K562 (cell line): ENCODE measurements at regions not wholly inside any gene's neighbourhood (a gene's known extent, or its start where the extent isn't known, plus 50 kb on each side); places are given as distances from the start of the nearest gene placed in this dataset.

Experiments
- E2F5 ChIP-seq: sonication (generic); formaldehyde crosslinking; IDR thresholded peaks from 2 replicates; pipeline ENCODE4 v1.8.0; 2022; ENCODE audit warnings: mild to moderate bottlenecking, missing genetic modification reagents
- HDGF ChIP-seq: fragments of 450-650 bp; IDR thresholded peaks from 2 replicates; pipeline ENCODE4 v1.6.1; 2016
- NFE2L1 ChIP-seq: fragments of 450-650 bp; IDR thresholded peaks from 2 replicates; pipeline ENCODE4 v1.6.1; 2016; ENCODE audit warnings: missing genetic modification characterization, low read depth, mild to moderate bottlenecking, missing compliant biosample characterization, moderate library complexity, borderline replicate concordance
- SIX5 ChIP-seq, 2 experiments: IDR thresholded peaks; 2 replicates each; pipeline ENCODE4 v1.6.1; 2011; ENCODE audit warnings: low read length in 2 of 2, borderline replicate concordance in 1 of 2, low read depth in 1 of 2, mild to moderate bottlenecking in 1 of 2, moderate library complexity in 1 of 2; ENCODE audit not compliant: insufficient read depth in 1 of 2
- TCFL5 ChIP-seq: fragments of 250-450 bp; sonication (Bioruptor Pico); conservative IDR thresholded peaks from 2 replicates; pipeline ENCODE4 v1.6.1; 2021; ENCODE audit warnings: mild to moderate bottlenecking, moderate library complexity, matching md5 sums
- TF ChIP-seq, protein P1 (sequence below): conservative IDR thresholded peaks from 2 replicates; pipeline ENCODE4 v1.6.1; 2011; ENCODE audit warnings: low read depth, mild to moderate bottlenecking, low read length; ENCODE audit not compliant: control insufficient read depth

- TF ChIP-seq E2F5 (CRISPR knock-in tag): no peak
- TF ChIP-seq NFE2L1: no peak
- TF ChIP-seq SIX5 (IDR thresholded peaks at IDR 0.05; ENCODE audit: borderline replicate concordance in 1 of 2, insufficient read depth in 1 of 2, low read depth in 1 of 2, low read length in 2 of 2): no peak
- TF ChIP-seq TCFL5 (CRISPR knock-in tag): no peak
- TF ChIP-seq, protein P1, sequence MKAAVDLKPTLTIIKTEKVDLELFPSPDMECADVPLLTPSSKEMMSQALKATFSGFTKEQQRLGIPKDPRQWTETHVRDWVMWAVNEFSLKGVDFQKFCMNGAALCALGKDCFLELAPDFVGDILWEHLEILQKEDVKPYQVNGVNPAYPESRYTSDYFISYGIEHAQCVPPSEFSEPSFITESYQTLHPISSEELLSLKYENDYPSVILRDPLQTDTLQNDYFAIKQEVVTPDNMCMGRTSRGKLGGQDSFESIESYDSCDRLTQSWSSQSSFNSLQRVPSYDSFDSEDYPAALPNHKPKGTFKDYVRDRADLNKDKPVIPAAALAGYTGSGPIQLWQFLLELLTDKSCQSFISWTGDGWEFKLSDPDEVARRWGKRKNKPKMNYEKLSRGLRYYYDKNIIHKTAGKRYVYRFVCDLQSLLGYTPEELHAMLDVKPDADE: no peak
- no peak for TF ChIP-seq HDGF
These were observed 327.2 kb downstream of the DEPDC1B start for GRCh38 chr5:60372786-60373185.
